GM19328 (cell line): ENCODE measurements at regions not wholly inside any gene's neighbourhood (a gene's known extent, or its start where the extent isn't known, plus 50 kb on each side); places are given as distances from the start of the nearest gene placed in this dataset.
"Not testable (repeated sequence)": the region's sequence is repeated elsewhere in the genome, so short reads cannot be mapped to it uniquely, and the experiment has no call there.

Source experiments
- ATAC-seq: cut with Tn5 transposase; IDR thresholded peaks from one replicate; pipeline ENCODE4 v1.9.1; 2021; ENCODE audit warnings: mild to moderate bottlenecking, moderate library complexity; ENCODE audit not compliant: unreplicated experiment

- ATAC-seq = not testable (repeated sequence)
These were observed 1997.5 kb upstream of the RAG2 start for GRCh38 chr11:38595359-38596016.

DNA sequence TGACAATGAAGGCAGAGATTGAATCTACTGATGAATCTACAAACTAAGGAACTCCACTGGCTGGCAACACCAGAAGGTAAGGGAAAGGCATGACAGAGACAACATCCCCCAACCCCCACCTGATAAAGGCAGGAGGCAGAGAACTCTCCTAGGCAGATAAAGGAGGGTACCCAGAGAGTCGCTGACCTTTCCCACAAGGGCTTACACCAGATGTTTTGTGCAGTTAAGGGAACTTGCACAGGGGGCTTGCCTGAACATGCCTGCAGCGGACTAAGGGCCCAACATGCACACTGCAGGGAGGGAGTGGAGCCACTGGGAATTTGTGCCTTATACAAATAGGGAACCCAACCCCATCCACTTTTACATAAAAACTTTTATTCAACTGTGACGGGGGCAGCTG is 1996.9 kb upstream of the RAG2 start:
- ATAC-seq = no peak

GRCh38 chr11:38593649-38594048 is 1995.6 kb upstream of the RAG2 start:
- ATAC-seq = no peak

GRCh38 chr11:38582756-38583155 is 1984.7 kb upstream of the RAG2 start:
- ATAC-seq = no peak

DNA sequence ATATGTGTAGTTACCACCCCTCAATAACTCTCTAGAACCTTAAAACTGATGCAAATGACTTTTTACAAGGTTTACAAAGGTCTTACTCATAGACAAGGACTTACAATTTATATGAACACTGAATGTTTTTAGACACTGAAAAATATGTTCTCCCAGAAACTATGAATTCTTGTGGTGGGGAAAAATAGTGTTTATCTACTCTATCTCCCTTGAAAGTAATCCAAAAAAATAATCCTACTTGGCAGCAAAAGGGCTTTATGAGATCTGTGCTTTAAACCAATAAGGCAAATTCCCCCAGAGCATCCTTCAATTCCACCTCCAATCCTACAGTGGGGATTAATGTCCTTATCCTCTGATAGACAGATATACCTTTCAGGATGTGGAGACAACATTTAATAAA is 1984.1 kb upstream of the RAG2 start:
- ATAC-seq = no peak

GRCh38 chr11:38577769-38578168 is 1979.7 kb upstream of the RAG2 start:
- no peak for ATAC-seq

- ATAC-seq = no peak
These were observed 1964.5 kb upstream of the RAG2 start for GRCh38 chr11:38562562-38562961.

GRCh38 chr11:38553148-38553547 is 1955.1 kb upstream of the RAG2 start:
- no peak for ATAC-seq

GRCh38 chr11:38547462-38547861 is 1949.4 kb upstream of the RAG2 start:
- ATAC-seq = no peak

GRCh38 chr11:38543986-38544385 is 1946.0 kb upstream of the RAG2 start:
- no peak for ATAC-seq

DNA sequence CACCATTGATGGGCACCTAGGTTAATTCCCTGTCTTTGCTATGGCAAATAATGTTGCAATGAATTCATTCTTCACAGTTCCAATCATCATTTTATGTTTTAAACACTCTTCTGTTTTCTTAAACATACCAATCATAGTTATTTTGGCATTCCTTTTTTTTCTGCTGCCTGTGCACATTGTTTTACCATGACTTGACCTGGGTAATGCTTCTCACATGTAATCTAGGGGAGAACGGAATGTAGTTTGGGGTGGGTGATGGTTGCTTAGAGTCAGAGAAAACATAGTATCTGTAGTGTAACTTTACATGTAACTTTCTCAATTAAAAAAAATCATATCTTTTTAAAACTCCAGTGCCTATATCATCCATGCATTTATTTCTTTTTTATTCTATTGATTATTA is 1945.3 kb upstream of the RAG2 start:
- no peak for ATAC-seq

GRCh38 chr11:38538866-38539680 is 1941.0 kb upstream of the RAG2 start:
- ATAC-seq = no peak

DNA sequence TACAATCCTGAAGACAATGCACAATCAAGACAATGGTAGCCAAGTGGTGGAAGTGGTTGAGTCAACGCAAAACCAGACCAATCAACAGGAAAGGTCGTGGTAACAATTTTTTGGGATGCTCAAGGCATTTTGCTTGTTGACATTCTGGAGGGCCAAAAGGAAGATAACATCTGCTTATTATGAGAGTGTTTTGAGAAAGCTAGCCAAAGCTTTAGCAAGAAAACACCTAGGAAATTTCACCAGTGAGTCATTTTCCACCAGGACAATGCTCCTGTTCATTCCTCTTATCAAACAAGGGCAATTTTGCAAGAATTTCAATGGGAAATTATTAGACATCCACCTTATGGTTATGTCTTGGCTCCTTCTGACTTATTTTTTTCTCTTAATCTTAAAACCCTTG is 1932.2 kb upstream of the RAG2 start:
- no peak for ATAC-seq

DNA sequence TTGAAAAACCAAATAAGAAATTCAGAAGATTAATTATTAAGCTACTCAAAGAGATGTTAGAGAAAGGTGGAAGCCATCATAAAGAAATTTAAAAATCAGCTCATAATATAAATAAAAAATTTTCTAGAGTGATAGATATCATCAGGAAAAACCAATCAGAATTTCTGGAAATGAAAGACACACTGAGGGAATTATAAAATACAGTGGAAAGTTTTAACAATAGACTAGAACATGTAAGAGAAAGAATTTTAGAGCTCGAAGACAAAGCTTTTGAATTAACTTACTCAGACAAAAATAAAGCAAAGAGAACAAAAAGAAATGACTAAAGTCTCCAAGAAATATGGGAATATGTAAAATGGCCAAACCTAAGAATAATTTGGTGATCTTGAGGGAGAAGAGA is 1926.9 kb upstream of the RAG2 start:
- ATAC-seq = no peak

DNA sequence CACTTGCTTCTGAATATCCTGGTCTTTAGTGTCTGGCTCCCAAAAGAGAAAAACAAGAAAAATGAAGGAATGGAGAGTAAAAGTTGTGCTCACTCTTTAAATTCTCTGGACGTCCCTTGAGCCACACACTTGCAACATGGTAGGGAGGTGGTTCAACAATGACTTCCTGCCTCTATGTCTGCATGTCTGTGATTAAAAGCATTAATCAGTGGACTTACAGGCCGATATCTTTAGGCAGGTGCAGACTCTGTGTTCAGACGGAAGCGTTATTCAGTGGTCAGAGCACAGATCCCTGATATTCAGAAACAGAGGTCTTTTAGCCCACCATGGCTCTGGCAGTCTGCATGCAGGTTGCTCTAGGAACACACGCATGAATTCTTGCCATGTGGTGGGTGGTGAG is 1920.0 kb upstream of the RAG2 start:
- no peak for ATAC-seq

- not testable (repeated sequence) for ATAC-seq
These were observed 1914.8 kb upstream of the RAG2 start for GRCh38 chr11:38512830-38513229.

- no peak for ATAC-seq
These were observed 1912.0 kb upstream of the RAG2 start for GRCh38 chr11:38510041-38510440.

DNA sequence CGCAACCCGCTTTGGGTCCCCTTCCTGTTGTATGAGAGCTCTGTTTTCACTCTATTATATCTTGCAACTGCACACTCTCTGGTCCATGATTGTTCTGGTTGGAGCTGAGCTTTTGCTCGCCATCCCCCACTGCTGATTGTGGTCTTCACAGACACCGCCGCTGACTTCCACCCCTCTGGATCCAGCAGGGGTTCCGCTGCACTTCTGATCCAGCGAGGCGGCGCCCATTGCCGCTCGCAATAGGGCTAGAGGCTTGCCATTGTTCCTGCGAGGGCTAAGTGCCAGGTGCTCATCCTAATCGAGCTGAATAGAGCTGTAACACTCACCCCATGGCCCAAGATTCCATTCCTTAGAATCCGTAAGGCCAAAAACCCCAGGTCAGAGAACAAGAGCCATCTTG is 1905.8 kb upstream of the RAG2 start:
- no peak for ATAC-seq

DNA sequence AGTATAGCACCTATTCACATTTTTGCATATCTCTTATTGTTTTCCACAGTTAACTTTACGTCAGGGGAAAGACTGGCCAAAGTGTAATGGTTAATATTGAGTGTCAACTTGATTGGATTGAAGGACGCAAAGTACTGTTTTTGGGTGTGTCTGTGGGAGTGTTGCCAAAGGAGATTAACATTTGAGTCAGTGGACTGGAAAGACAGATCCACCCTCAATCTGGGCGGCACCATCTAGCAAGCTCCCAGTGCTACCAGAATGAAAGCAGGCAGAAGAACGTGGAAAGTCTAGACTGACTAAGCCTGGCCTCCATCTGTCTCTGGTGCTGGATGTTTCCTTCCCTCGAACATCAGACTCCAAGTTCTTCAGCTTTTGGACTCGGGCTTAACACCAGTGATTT is 1900.7 kb upstream of the RAG2 start:
- ATAC-seq = no peak

- ATAC-seq = no peak
These were observed 1894.0 kb upstream of the RAG2 start for GRCh38 chr11:38491986-38492385.

- ATAC-seq = no peak
These were observed 1883.4 kb upstream of the RAG2 start for GRCh38 chr11:38481391-38481790.

DNA sequence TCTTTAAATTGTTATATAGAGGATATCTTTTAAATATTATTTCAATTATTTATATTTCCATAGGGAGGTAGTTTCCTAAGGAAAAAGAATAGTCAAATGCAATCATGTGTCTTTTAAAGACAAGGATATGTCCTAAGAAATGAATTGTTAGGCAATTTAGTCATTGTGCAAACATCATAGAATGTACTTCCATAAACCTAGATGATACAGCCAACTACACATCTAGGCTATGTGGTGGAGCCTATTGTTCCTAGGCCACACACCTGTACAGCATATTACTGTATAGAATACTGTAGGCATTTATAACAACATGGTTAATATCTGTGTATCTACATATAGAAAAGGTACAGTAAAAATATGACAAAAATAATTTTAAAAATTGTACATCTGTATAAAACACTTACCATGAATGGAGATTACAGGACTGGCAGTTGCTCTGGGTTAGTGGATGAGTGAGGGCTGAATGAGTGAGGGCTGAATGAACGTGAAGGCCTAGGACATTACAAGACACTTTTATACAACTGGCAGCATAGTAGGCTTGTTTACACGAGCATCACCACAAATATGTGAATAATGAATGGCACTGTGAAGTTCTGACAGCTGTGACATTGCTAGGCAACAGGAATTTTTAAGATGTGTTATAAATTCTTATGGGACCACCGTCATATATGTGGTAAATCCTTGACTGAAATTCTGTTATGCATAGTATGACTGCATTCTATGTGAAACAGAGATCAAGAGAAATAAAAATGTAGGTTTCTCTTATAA is 1879.0 kb upstream of the RAG2 start:
- no peak for ATAC-seq
